Left renal cortex interstitium (tissue), 4 donors: ENCODE measurements at regions not wholly inside any gene's neighbourhood (a gene's known extent, or its start where the extent isn't known, plus 50 kb on each side); places are given as distances from the start of the nearest gene placed in this dataset.
"Not testable (repeated sequence)": the region's sequence is repeated elsewhere in the genome, so short reads cannot be mapped to it uniquely, and the experiment has no call there.

Source experiments
- DNase-seq, 4 donors: peaks; one replicate each; pipeline ENCODE4 v3.0.0-alpha.2; 2013; ENCODE audit warnings: low read depth in 4 of 4, low spot score in 2 of 4, missing footprints in 1 of 4

DNA sequence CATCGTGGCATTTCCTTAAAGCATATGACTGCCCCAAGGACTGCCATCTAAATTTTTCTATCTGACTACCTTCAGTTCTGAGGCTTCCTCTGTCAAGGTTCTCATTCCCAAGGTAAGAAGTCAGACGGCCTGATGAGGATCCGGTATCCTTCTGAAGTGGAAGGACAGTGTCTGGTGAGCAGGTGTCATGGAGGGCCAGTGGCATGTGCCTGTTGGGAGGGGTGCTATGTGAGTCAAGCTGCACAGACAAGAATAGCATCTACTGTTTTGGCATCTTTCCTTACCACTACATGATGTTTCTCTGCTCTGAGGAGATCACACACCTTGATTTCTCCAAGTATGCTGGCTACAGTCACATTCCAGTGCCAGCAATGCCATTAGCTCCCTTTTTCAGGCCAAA, 99.6 kb upstream of the RGS1 start:
- DNase-seq: no peak

DNA sequence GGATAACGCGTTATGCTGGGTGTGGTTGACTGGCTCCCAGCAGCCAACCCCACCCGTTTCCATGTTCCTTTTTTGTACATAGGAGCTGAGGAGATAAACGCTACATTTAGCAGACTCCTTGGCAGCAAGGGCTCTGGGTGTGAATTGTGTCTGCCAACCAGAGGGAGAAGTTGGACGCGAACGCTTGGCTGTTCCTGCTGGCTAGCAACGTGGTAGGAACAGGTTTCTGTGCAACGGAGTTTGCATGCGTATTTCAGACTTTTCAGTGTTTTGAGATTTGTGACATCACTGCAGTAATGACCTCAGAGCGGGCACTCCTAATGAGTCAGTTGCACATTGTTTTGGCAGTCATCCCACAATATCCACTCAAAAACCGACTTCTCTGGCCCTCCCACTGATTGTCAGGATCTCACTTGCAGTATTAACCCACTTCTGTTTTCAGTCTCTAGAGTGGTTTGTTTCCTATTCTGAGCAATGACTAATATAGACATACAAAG, 98.7 kb upstream of the RGS1 start:
- DNase-seq: no peak

DNA sequence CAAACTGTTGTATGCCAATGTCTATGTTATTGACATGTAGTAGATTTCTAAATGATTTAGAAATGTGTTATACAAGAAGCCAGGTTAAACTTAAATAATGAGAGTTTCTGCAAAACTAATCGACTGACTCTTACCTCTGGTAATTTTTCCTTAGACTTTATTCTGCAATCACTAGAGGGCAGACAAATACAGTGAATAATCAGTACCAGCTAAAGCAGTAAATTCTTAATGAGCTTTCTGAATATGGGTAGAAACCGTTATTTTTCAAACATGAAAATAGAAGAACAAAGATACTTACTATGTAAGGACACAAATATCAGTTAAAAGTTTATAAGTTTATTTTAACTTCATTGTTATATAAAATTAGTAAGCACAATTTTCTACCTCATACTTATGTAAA, 97.9 kb upstream of the RGS1 start:
- DNase-seq: no peak

GRCh38 chr1:192485692-192486436, 89.7 kb upstream of the RGS1 start:
- DNase-seq: no peak

DNA sequence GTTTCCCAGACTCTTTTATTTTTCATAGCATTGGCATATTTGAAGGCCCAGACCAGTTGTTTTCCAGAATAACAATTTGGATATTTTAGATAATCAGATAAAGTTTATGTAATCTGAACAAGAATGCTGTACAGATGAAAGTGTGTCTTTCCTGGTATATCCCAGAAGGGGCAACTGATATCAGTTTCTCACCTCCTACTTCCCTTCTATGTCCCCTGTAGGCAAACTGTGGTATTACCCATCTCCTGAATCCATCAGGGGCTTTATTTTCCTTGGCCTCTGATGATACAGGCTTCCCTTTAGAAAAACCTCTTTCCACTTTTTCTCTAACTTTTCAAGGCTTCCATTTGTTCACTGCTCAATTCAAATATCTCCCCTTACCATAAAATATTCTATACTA, 87.5 kb upstream of the RGS1 start:
- DNase-seq: no peak

DNA sequence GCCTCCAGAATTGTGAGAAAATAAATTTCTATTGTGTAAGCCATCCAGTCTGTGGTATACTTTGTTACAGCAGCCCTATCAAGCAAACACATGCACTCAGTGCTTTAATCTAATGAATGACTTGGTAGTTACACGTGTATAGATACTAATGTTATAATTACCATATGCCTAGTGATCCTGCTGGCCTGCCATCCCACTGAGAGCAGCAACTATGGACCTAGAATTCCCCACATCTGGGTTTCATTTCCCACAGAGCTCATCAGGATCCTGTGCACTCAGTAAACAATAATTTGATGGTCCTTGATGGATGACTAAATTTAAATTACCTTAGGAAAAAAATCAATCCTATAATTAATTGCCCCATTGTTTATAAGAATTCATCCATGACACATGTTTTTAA, 86.5 kb upstream of the RGS1 start:
- no peak for DNase-seq

DNA sequence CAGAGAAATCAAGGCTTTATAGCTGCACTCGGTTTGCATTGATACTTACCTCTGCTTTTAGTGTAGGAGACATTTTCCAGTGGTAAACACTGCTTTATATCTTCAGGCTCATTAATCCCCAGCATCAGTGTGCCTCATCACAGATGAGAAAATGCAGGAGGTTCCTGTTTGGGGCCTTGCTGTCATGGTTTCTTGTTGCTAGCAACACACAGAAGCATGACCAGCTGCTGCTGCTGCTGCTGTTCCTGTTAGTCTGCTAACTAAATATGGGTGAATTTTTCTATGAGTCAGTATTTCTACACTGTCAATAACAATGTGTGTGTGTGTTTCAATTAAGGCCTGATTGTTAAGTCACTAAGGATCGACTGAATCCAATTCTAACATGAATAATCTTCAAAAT, 85.8 kb upstream of the RGS1 start:
- DNase-seq: peak in 2 of 4 donors; percentile 58 to 71

DNA sequence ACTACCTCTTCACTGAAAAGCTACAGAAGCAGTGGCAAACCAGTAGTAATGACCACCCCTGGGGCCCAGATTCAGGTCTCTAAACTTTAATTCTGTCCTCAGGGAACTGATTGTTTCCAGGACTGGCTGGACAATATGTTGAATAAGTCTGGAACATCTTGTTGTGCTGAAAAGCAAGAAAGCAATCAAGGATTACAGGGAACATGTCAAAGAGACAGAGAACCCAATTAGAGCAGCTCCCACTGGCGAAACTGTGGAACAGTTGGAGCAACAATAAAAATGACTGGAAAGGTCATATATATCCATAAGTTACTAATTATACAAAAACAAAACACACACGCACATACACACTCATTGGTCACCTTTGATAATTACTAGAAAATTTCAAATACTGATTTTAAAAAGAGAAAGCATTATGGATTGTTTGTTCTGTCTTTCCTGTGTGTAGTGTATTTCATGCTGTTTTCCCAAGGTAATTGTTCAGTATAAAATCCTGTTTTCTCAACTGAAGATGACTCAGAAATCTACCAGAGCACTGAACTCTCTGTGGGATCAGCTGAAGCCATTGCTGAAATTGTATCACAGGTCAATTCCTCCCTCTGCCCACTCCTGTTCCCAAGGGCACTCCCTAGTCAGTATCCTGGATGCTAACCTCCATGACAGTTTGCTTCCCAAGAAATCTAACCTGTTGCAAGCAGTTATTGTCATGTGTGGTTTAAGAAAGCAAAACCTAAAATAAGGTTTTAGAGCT, 83.6 kb upstream of the RGS1 start:
- no peak for DNase-seq

GRCh38 chr1:192493584-192493983, 82.0 kb upstream of the RGS1 start:
- DNase-seq: no peak

DNA sequence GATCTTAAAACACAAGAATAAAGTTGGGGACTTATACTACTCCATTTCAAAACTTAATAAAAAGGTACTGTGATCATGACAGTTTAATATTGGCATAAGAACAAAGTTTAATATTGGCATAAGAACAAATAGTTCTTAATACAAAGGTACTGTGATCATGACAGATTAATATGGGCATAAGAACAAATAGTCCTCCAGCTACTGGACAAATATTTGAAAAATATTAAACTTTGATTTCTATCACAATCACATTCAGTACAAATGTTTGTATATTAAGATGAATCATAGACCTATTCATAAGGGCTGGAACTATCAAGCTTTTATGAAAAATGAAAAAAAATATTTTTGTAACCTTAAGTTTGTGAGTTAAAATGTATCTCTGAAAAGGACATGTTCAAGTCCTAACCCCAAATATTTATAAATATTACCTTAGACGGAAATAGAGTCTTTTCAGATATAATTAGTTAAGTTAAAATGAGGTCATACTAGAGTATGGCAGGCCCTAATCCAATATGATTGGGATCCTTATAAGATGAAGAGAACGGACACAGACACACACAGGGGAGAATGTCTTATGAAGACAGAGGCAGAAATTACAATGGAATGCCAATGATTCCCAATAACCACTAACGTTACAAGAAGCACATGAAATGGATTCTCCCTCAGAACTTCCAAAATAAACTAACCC, 79.1 kb upstream of the RGS1 start:
- no peak for DNase-seq

DNA sequence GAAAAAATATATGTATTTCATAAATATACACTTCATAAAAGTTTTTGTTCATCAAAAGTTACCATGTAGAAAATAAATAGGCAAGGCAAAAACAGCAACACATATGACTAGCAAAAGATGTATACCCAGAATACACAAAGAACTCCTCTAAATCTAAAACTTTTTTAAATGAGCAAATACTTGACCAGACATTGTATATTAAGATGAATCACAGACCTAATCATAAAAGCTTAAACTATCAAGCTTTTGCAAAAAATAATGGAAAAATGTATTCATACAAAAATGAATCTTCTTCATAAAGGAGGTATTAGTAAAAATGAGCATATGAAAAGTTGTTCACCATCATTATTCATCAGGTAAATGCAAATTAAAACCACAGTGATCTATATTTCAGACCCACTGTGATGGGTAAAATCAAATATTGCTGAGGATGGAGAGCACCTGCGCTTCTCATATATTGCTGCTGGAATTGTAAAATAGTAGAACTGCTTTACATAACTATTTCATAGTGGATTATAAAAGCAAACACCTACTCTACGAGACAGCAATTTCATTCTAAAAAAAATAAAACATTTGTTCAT, 78.3 kb upstream of the RGS1 start:
- no peak for DNase-seq

GRCh38 chr1:192498092-192498491, 77.5 kb upstream of the RGS1 start:
- DNase-seq: not testable (repeated sequence)

DNA sequence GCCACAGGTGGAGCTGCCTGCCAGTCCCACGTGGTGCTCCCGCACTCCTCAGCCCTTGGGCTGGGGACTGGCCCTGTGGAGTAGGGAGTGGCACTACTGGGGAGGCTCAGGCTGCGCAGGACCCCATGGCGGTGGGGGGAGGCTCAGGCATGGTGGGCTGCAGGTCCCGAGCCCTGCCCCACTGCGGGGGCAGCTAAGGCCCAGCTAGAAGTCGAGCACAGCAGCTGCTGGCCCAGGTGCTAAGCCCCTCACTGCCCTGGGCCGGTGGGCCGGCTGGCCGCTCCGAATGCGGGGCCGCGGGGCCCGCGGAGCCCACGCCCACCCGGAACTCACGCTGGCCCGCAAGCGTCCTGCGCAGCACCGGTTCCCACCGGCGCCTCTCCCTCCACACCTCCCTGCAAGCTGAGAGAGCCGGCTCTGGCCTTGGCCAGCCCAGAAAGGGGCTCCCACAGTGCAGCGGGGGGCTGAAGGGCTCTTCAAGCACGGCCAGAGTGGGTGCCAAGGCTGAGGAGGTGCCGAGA, 76.5 kb upstream of the RGS1 start:
- not testable (repeated sequence) for DNase-seq

- DNase-seq: not testable (repeated sequence)
Observed at GRCh38 chr1:192500541-192500940, 75.0 kb upstream of the RGS1 start.

DNA sequence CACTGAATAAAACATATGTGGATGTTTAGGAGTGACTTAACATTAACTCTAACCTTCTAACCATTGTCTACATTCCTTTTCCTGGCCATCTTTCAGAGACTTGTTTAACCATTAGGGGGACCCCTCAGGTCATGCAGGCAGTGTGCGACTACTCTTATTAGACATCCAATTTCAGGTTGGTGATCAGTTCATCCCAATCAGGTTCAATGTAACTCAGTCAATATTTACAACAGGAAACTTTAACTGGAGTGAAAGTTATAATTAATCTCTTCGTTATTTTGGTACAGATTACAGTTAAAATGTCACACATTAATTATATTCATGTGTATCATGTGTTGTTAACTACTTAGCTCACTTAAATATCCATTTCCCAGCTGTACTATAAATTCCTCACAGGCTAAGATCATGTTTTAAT, 68.8 kb upstream of the RGS1 start:
- DNase-seq: no peak

GRCh38 chr1:192512426-192513162, 63.0 kb upstream of the RGS1 start:
- DNase-seq: no peak

DNA sequence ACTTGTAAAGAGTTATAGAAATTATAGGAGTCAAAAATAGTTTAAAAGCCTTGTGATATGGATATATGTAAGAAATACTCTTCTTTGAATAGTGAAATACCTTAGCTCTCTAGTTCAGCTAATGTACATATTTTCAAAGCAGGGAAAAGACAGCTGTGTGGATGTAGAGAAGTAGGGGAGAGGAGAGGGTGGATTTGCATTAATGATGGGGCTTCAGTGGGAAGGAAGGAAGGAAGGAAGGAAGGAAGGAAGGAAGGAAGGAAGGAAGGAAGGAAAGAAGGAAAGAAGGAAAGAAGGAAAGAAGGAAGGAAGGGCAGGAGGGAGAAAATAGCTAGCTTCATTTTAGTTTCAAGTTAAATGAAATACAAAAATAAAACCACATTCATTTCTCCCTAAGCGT, 62.4 kb upstream of the RGS1 start:
- no peak for DNase-seq

DNA sequence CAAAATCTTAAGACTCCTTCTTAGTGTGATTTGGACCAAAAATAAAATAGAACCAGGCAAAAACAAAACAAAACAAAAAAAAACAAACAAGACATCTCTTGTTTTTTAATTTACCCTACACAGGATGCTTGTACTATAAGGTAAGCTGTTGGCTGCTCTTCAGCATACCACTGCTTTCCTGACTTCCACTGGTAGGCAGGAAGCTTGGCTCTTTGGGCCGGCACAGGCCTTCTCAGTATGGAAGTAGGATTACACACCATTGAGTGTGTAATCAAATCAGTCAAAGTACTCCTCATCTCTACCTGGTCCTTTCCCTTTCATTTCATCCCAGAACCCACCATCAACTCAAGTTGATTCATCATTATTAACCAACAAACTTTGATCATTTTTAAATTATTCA, 61.9 kb upstream of the RGS1 start:
- no peak for DNase-seq

DNA sequence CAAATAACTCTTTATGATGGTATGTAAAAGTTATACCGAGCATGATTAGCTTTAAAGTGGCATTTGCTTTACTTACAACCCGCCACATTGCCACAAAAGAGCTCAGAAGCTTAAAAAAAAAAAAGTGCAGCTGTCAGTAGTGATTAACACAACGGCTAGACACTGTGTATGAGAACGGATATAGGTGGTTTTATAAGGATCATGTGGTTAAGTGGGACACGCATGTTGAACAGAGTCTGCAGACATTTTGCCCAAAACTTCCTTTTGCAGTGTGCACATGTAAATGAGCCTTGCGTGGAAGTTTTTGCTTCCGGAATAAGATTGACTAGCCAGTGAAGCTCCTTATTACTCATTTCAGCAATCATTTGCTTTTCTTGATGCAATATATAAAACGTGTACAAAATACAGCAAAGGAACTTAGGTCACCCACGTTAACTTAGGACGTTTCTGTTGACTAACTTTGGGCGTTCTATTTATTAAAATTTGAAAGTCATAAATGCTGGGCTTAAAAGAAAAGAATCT, 58.7 kb upstream of the RGS1 start:
- no peak for DNase-seq
